Hematopoietic multipotent progenitor cell treated with erythropoietin and hydrocortisone succinate and interleukin-3 and kit ligand, for 17 days (in vitro differentiated cells): ENCODE measurements at regions not wholly inside any gene's neighbourhood (a gene's known extent, or its start where the extent isn't known, plus 50 kb on each side); places are given as distances from the start of the nearest gene placed in this dataset.

ENCODE experiments used
- DNase-seq: peaks from one replicate; pipeline ENCODE4 v3.0.0-alpha.2; 2015; ENCODE audit warnings: low spot score

DNA sequence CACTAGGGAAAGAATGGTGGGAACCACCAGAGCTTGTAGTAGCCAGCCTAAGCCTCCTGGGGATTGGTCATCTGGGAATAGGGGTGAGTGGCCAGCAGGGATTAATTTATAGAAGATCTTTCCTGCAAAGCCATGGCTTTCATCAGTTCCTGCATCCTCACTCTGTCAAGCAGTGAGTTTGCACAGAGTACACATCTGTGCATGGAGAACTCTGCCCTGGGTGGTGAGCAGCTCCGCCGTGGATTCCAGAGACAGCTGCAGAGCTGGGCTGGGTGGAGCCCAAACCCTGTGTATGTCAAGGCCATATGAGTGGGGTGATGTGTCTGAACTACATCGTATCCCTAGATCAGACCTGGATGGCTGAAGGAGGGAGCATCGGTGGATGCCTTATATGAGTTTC, 182.2 kb downstream of the GLI2 start:
- no peak for DNase-seq

DNA sequence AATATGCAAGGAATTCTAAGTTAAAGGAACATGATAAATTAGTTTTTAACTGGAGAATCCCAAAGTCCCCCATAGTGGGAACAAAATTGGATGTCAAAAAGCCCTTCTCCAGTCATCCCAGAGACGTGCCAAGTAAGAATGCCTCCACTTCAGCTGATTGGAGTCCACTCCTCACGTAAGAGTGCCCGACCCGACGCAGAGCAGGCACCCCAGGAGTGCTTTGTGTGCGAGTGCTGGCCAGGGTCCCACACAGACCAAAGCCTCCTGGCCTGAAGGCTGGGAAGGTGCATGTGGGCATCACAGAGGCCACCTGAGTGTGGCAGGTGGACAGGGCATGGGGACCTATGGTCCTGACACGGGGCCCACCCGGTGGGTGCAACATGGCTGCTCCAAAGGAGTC, 183.5 kb downstream of the GLI2 start:
- DNase-seq: no peak

DNA sequence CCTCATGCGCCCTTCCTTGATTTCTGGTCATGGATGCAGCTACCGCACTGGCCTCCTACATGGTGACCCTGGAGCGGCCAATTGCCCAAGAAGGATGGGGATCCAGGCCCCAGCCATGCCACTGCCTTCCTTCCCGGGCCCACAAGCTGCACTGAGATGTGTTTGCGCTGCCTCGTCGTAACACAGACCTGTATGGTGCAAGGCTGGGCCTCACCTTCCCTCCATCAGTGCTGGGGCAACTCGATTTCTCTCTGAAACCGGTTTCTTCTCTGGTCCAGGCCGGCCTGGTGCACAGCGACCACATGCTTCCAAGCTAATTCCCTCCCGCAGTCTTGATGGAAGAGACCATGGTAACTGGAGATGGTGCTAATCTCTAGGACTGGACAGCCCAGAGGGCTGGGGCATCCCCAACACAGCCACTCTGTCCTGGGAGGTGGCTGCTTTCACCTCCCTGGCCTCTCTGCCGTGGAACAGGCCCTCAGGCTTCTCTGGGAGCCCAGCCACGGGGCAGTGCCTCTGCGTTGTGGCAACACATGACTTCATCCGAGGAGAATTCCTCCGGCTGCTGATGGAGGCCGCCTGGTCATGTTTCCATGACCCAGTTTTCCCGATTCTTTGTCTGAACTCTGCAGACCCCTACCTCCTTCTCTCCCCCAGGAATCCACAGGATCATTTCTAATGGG, 184.2 kb downstream of the GLI2 start:
- no peak for DNase-seq

DNA sequence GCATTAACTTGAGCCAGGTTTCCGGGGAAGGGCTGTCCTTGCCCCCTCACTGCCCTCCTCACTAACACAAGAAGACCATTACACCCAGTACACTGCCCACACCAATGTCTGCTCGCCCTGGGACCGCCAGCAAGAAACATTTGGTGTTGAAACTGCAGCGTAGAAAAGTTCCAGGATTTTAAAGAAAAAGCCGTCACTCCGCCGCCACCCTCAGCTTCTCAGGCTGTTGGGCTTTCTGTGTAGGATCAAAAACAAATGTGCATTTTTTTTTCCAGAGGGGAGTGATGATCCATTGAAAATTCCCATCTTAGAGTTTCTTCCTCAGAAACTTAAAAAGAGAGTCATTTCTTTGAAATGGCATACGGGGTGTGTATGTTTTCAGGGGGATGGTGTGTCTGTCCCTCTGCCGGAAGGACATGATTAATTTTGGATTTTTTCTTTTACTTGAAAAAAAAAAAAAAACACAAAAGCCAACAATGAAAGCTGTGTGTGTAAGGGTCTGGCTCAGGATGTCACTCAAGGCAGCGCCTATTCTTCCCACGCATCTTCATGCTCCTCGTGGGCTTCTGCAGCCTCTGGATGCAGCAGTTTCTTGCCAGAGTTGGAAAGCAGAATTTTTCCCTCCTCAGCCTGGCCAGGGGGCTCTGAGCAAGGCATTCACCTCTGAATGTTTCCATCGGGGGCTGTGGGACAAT, 184.9 kb downstream of the GLI2 start:
- no peak for DNase-seq

DNA sequence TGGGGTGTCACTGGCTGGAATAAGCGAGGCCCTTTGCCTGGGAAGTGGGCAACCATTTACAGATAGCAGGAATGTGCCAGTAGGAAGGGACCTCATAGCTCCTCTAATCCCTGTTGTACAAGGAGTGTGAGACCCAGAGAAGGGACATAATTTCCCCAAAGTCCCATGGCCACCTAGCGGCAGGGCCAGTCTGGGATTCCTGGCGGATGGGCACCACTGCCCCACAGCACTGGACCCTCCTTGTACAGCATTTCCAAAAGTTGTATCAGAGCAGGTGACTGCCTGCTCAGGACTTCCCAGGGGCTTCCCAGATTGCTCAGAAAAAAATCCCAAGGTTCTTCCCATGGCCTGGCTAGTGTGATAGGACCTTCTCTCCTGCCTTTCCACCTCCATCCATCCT, 185.8 kb downstream of the GLI2 start:
- DNase-seq: no peak

DNA sequence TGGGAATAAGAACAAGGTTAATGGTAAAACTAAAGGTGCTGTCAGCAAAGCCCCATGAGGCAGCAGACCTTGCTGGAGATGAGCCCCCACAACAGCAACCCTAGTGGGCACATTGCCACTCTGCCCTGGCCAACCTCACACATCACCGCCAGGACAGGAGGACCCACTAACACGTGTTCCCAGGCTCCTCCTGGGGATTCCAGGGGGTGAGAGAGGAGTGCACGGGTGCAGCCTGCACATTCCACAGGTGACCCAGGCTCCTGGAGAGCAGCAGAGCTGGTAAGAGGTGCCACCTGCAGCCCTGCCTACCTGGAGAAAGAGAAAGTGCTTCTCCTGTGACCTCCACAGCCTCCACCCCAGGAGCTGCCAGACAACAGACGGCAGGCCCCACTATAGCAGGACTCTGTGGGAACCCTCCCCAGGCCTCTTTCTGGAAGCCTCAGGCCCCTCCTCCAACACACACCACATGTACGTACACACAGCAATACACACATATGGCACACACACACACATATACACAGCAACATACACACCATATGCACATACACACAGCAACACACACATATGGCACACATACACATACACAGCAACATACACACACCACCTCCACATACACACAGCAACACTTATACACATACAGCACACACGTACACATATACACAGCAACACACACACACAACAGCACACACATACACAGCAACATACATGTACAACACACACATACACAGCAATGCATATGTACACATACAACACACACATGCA, 187.1 kb downstream of the GLI2 start:
- DNase-seq: no peak

DNA sequence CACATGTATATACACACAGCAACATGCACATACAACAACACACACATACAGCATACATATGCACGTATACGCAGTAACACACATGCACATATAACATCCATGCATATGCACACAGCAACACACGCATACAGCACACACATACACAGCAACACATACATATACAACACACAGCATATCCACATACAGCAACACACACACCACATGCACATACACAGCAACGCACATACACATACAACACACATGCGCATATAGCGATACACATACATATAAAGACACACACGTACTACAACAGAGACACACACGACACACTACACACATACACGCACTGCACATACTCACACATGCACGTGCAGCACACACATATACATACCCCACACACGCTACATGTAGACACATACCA, 187.8 kb downstream of the GLI2 start:
- no peak for DNase-seq

DNA sequence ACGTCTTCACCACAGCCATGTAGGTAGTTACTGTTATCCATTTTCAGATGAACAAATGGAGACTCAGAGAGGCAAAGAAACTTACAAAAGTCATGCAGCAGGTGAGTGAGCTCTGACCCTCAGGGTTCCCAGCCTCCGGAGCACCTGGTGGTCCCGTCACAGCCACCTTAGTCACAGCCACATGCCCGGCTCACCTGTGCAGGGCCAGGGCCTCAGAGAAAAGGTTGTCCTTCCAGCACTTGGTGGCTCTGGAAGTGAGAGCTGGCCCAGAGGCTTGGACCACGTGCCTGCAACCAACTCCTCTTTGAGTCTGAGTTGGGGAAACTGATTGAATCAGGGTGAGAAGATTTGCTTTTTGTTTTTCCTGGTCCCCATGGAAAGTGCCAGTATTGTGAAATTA, 189.3 kb downstream of the GLI2 start:
- DNase-seq: no peak

DNA sequence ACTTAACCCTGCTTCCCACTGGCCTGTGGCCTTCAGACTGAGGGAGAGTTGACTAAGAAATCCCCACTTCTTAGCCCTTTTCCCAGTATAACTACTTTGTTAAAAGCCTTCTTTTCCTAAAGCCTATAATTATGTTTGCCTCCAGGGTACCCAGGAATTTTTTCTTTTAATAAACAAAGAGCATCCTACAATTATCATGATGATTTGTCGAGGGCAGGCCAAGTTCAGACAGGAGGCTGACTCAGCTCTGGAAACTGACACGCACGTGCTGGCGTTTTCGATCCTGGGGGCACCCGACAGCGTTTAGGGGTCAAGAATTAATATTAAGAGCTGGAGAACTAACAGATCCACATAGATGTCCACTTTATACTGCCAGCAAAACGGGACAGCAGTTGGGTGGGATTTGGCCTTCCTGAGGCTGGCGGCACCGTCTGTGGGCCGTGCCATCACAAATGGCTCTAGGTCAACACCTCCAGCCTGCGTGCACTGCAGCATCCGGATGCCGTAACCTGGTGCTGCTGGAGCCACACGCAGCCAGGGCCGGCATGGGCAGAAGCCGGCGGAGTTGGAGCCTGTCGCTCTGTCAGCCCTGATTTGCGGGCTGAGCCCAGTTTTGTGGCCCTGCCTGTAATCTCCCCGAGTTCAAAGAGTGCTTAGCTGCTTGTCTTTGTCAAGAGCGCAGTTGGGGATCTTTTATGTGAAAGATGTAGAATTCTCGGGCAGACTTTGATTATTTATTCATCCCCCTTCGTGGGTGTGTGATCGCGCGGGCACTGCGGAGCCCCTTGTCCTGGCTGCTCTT, 191.0 kb downstream of the GLI2 start:
- DNase-seq: no peak

DNA sequence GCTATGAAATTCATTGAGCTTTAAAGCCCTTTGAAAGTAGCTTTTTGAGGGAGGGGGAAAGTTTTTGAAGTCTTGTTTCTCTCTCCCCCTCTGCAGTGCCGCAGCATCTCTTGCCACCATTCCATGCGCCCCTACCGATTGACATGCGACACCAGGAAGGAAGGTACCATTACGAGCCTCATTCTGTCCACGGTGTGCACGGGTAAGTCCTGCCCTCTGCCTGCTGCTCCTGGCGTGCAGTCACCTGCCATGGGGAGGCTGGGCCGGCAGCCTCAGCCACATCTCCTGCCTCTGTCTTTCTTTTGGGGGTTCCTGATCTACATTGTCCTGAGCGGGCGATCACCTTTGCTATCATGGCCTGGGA, 191.6 kb downstream of the GLI2 start:
- no peak for DNase-seq

DNA sequence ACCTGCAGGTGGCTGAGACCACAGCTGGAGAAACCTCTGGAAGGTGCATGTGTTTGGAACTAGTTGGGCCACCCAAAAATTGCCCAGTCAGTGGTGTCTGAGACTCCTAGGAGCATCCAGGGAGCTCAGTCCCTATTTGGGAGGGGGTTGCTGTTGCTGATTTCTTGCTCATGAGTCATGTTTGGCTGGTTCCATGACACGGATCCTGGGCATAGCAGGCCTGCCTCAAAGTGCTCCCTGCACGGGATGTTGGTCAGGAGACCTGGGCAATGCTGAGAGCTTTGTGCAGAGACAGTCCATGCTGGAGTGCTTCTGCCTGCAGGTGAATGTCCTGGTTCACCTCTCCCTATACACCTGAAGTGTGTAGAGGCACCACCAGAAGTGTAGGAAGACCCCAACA, 194.2 kb downstream of the GLI2 start:
- no peak for DNase-seq

DNA sequence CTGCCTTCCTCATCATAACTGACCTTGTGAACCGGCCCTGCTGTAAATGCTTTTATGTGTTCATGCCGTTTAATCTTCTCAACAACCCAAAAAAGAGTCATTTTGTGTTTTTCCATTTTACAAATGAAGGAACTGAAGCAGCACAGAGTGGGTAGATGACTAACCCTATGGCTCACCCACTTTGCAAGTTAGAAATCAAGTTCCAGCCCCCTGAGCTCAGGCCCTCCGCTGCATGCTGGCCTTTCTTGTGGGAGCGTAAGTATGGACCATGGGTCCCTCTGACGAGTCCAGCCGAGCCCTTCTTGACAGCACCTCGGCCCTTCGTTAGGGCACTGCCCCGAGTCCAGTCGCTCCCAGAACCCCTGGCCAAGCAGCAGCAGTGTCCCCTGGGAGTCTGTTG, 194.6 kb downstream of the GLI2 start:
- DNase-seq: no peak

DNA sequence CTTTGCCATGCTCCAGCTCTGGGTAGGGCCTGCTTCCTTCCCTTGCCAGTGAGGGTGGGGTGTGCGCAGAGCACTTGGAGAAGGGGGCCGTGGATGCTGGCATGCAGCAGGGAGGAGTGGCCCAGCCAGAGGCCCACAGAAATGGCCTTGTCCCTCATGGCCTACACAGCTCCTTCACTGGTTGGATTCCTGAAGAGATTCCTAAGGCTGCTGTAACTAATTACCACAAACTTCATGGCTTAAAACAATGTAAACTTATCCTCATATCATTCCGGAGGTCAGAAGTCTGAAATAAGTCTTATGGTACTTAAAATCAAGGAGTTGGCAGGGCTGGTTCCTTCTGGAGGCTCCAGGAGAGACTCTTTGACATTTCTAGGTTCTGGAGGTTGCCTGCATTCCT, 195.2 kb downstream of the GLI2 start:
- no peak for DNase-seq

DNA sequence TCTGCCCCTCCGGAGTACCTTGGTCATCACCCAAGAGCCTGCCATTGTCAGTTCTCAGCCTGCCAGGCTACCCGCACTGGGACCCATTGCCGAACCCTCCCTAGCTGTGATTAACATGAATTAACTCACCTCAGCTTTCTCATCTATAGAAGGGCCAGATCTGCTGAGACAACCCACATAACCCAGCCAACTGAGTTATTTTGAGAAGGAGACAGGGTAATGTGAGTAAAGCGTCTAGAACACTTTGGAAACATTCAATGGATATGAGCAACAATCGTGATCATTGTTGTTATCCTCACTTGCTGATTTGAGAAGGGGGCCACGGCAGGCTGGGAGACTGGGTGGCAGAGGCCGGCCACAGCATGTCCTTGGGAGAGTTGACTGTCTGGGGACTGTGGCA, 196.8 kb downstream of the GLI2 start:
- no peak for DNase-seq

DNA sequence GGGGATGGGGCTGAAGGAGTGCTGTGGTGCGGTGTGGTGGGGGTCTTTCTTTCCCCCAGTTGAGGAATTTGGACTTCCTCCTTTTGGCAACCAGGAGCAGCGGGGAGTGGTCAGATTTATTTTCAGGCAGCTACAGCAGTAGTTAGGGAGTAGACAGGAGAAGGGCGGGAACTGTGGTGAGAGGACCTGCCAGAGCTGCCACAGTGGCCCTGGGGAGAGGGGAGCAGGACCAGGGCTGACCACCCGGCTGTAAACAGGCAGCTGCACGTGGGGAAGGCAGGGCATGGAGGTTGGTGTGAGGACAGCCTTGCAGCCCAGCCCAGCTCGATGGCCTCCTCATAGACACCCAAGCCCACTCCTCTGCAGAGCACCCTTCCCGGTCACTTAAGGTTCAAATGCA, 197.2 kb downstream of the GLI2 start:
- no peak for DNase-seq

DNA sequence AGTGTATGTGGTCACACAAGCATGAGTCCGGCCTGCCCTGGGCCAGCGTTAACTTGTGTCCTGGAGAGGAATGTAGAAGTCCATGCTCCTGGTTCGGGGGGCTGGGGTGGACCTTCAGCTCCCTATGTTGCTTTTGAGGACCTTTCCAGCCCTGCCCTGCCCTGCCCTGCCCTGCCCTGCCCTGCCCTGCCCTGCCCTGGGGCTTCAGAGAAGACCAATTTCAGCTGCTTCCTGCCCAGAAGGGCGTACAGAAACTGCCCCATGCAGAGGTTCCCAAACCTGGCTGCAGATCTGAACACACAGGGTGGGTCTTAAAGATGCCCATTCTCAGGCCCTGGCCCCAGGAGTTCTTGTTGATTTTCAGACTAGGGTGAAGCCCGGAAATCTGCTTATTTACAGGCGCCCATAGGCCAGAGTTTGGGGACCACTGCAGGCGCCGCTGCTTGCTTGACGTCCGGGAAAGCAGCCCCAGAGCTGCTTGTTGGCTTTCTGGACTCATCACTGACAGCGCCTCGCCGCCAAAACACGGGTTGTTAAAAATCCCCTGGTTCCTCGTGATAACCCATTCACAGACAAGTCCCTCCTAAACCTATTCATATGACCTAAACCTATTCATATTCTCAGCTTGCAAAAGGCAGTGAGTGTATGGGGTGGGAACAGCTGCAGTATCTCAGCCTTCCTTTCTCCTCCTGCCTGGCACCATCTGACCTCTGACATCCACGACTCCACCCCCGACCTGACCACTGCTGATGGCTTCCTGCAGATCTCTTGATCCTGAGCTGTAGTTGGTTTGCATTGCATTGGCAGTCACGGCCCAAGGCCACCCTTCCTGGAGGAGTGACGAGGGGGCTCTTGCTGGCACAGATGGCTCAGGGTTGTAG, 198.3 kb downstream of the GLI2 start:
- no peak for DNase-seq

DNA sequence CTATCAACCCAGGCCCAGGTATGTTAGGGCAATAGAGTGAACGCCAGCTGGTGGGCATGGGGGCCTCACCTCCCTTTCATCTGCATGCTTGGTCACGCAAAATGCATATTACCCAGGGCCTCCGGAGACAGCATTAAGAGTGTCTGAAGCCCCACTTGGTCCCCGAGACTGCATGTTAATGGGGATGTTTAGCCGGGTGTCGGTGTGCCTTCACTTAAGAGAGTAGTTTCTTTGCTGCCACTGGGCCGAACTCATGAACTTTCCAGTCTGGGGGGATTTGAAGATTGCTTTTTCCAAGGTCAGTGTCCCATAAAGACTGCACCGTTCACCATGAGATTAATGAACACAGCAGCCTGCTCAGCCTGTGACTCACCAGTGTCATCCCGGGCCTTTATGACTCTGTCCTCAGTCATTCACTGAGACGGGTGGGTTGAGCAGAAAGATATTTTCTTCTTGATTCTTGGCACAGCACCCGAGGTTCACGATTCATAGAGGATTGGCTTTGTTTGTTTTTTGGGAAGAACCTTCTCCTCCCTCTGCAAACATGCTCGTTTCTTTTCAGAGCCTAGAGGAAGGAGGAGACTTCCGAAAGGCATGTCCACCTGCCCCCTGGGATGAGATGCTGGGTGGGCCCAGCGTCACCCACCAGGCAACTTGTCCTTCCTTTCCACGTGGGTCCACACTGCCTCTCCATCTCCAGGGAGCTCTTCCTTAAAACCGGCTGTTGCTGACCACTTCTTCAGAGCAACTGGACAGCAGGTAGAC, 199.1 kb downstream of the GLI2 start:
- no peak for DNase-seq

DNA sequence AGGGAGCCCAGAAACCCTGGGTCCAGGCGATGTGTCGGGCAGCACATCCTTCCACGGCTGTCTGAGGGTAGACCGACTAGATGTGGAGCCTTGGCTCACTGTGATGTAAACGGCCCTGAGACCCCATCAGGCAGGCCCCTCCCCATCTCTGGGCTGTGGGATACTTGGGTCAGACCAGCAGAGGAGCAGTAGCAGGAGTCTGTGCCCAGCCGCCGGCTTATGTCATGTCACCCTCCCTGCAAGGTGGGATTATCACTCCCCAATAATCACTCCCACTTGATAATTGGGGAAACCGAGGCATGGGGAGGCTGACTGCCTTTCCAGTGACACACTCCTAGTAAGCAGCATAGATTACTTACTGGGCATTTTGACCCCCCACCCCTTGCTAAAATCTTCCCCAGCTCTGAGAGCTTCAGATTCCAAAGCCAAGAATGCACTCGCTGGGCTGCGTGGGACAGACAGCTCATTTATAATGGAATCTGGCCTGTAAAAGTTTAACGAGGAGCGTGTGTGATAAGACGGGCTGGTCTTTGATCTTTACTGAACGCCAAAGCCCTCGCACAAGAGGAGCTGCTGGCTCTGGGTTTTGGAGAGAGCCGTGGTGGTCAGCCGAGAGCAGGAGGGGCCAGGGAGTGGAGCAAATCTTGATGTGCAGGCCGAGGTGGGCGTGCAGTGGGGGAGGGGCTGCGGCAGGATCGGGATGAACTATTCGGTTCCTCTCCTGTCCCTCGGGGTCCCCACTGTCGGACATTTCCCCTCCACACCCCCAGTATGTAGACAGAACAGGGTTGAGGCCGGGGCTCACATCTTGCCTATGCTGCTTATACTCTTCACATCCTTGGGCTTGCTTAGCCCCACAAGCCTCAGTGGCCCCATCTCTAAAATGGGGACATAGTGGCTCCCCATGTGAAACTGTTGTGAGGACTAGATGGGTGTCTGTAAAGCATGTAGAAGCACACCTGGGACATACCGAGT, 200.0 kb downstream of the GLI2 start:
- no peak for DNase-seq

DNA sequence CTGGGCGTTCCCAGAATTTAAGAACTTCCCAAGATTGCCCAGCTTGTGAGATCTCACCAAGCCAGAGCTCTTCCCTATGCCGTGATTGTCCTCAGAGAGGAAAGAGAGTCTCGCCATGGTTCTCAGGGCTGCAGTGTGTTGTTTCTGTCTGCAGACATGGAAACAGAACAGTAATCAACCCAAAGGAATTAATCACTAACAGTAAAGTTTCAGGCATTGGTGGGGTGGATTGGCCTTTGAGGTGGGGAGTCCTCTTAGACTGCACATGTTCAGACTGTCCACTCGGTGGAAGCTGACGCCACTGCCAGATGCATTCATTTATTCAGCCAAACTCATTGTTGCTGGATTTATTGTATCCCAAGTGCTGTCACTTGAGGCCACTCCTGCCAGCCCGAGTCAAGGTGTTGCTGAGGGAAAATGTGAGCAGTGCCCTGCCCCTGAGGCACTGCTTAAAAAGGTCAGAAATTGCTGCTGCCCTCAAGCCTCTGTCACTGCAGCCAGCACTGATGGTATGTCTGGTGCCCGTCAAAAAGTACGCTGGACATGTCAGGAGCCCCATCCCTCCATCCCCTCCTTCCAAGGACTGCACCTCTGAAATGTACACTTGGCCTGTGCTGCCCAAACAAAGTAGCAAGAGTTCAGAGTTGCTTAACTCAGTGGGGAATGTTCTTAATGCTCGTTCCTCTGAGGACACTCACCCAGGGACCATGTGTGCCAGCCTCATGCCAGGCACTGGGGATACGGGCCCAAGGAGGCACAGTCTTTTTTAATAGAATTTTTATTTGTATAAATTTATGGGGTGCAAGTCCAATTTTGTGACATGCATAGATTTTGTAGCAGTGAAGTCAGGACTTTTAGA, 201.0 kb downstream of the GLI2 start:
- no peak for DNase-seq
